CD4-positive, alpha-beta memory T cell (primary cell): ENCODE measurements at regions not wholly inside any gene's neighbourhood (a gene's known extent, or its start where the extent isn't known, plus 50 kb on each side); places are given as distances from the start of the nearest gene placed in this dataset.
"Not testable (repeated sequence)": the region's sequence is repeated elsewhere in the genome, so short reads cannot be mapped to it uniquely, and the experiment has no call there.

Source experiments
- CTCF ChIA-PET: fragments of 350-600 bp; sonication (Branson Sonifier 250); formaldehyde crosslinking; loops from one replicate; lab custom pipeline; 2021; ENCODE audit warnings: inconsistent platforms; ENCODE audit not compliant: partially characterized antibody; lab: Charles Lee
- POLR2A ChIA-PET: fragments of 350-600 bp; sonication (Branson Sonifier 250); formaldehyde crosslinking; loops from one replicate; lab custom pipeline; 2021; ENCODE audit not compliant: partially characterized antibody; lab: Charles Lee
- DNase-seq, 5 donors: peaks; one replicate each; pipeline versions ENCODE4 v3.0.0 to v3.0.0-alpha.2; 2020 to 2022; ENCODE audit warnings: mixed read lengths in 1 of 5
- H3K27ac ChIP-seq: one replicate; pipeline ENCODE4 v1.7.0; 2013; ENCODE audit warnings: low read depth, low read length
- H3K27me3 ChIP-seq: 2 replicates; pipeline ENCODE4 v1.7.0; 2013; ENCODE audit warnings: mild to moderate bottlenecking, low read length, moderate library complexity; ENCODE audit not compliant: insufficient read depth
- H3K36me3 ChIP-seq: 2 replicates; pipeline ENCODE4 v1.7.0; 2013; ENCODE audit warnings: mild to moderate bottlenecking, low read length, moderate library complexity; ENCODE audit not compliant: insufficient read depth
- H3K4me1 ChIP-seq: 2 replicates; pipeline ENCODE4 v1.7.0; 2013; ENCODE audit warnings: mild to moderate bottlenecking, low read length, moderate library complexity; ENCODE audit not compliant: insufficient read depth
- H3K4me3 ChIP-seq, 2 donors: one replicate each; pipeline ENCODE4 v1.7.0; 2013; ENCODE audit warnings: low read length in 2 of 2, mild to moderate bottlenecking in 1 of 2
- H3K9me3 ChIP-seq, 2 donors: one replicate each; pipeline ENCODE4 v1.7.0; 2013; ENCODE audit warnings: low read length in 2 of 2, control low read depth in 1 of 2; ENCODE audit not compliant: control insufficient read depth in 1 of 2
- H3K27ac Mint-ChIP-seq, 7 donors: one replicate each; pipeline ENCODE4 v1.8.0; 2020 to 2021; ENCODE audit warnings: mixed read lengths in 7 of 7, mild to moderate bottlenecking in 6 of 7, inconsistent platforms in 3 of 7, moderate library complexity in 3 of 7
- H3K27me3 Mint-ChIP-seq, 2 donors: one replicate each; pipeline ENCODE4 v1.8.0; 2020 to 2021; ENCODE audit warnings: mixed read lengths in 2 of 2
- H3K36me3 Mint-ChIP-seq, 2 donors: one replicate each; pipeline ENCODE4 v1.8.0; 2020 to 2021; ENCODE audit warnings: mixed read lengths in 2 of 2, inconsistent platforms in 1 of 2, mild to moderate bottlenecking in 1 of 2
- H3K4me1 Mint-ChIP-seq, 4 donors: one replicate each; pipeline ENCODE4 v1.8.0; 2020 to 2021; ENCODE audit warnings: mixed read lengths in 4 of 4, mild to moderate bottlenecking in 1 of 4
- H3K4me3 Mint-ChIP-seq, 8 donors: one replicate each; pipeline ENCODE4 v1.8.0; 2020 to 2021; ENCODE audit warnings: mixed read lengths in 8 of 8, mild to moderate bottlenecking in 7 of 8, moderate library complexity in 6 of 8, inconsistent platforms in 3 of 8
- H3K9me3 Mint-ChIP-seq, 8 donors: one replicate each; pipeline ENCODE4 v1.8.0; 2020 to 2021; ENCODE audit warnings: mixed read lengths in 8 of 8, mild to moderate bottlenecking in 5 of 8, inconsistent platforms in 3 of 8, moderate library complexity in 1 of 8
- intact Hi-C: fragments of 100-400 bp; cut with micrococcal nuclease; formaldehyde crosslinking; loops from one replicate; pipeline ENCODE4 v1.15.1; 2023

DNA sequence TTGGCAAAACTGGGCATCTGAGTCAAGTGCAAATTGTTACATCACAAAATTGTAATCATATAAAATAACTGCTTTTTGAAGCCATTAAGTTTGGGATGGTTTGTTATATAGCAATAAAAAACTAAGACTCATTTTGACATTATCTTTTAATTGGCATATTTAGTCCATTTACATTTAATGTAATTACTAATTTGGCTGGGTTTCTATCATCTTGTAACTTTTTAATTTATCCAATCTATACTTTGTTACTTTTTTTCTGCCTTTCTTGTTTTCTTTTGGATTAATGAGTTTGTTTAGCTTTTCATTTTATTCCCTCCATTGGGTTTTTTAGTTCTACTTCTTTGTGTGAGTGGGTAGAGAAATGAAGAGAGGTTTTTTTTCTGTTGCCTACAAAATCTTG, 76.3 kb downstream of the DRAM2 start:
- intact Hi-C loops, result no loop called here
- Mint-ChIP-seq H3K4me3 (no peak overlapping the region), H3K9me3 (peaks cover 11 to 56% (median 50%) of the 10 kb centered on the region in 8 donors), H3K27ac (peak overlapping the region in 1 of 7 donors; percentile 6), H3K4me1 (no peaks in the 10 kb centered on the region), H3K36me3 (peaks cover 12 to 30% of the 10 kb centered on the region in 2 donors), H3K27me3 (peaks cover 9 to 23% of the 10 kb centered on the region in 2 donors)
- Histone ChIP-seq H3K36me3 (no peaks in the 10 kb centered on the region), H3K9me3 (no peaks in the 10 kb centered on the region), H3K27me3 (no peaks in the 10 kb centered on the region), H3K4me3 (no peak overlapping the region), H3K4me1 (no peaks in the 10 kb centered on the region), H3K27ac (no peak overlapping the region)
- no peak for DNase-seq
- ChIA-PET CTCF (interaction anchor here (5.5 kb wide), 1 partner anchor 33 kb away, joined by 20 read pairs; no protein-coding TSS in a partner anchor), POLR2A (no interaction called here)

- no peak for DNase-seq
- H3K4me3 Mint-ChIP-seq, result no peak overlapping the region
- H3K27ac Mint-ChIP-seq, result no peak overlapping the region
- peaks cover 9 to 23% of the 10 kb centered on the region in 2 donors for H3K27me3 Mint-ChIP-seq
- Histone ChIP-seq H3K9me3 (no peaks in the 10 kb centered on the region), H3K27ac (no peak overlapping the region), H3K4me1 (no peaks in the 10 kb centered on the region), H3K36me3 (no peaks in the 10 kb centered on the region), H3K4me3 (no peak overlapping the region), H3K27me3 (no peaks in the 10 kb centered on the region)
- H3K9me3 Mint-ChIP-seq, result peaks cover 11 to 49% (median 44%) of the 10 kb centered on the region in 8 donors
- POLR2A ChIA-PET, result no interaction called here
- intact Hi-C loops, result no loop called here
- H3K4me1 Mint-ChIP-seq, result no peaks in the 10 kb centered on the region
- CTCF ChIA-PET, result interaction anchor here (0.9 to 5.5 kb wide), 2 partner anchors 32 to 70 kb away, joined by 3 to 20 read pairs; no protein-coding TSS in a partner anchor
- peaks cover 12 to 30% of the 10 kb centered on the region in 2 donors for H3K36me3 Mint-ChIP-seq
Measured at GRCh38 chr1:111062624-111063023, 77.3 kb downstream of the DRAM2 start.

DNA sequence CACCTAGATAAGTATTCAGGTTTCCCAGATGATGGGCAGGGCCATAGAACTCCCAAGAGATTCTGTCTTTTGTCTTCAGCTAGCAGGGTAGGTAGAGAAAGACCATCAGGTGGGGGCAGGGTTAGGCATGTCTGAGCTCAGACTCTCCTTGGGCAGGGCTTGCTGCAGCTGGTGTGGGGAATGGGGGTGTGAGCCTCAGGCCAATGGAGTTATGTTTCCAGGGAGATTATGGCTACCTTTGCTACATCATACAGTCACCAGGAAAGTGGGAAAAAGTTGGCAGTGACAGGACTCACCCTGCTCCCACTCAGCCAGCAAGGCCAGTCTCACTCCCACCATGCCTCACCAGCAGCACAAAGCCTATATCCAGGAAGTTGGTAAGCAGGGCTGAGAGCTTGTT, 77.8 kb downstream of the DRAM2 start:
- POLR2A ChIA-PET, result no interaction called here
- Histone ChIP-seq H3K9me3 (no peaks in the 10 kb centered on the region), H3K4me3 (no peak overlapping the region), H3K27me3 (no peaks in the 10 kb centered on the region), H3K36me3 (no peaks in the 10 kb centered on the region), H3K27ac (no peak overlapping the region), H3K4me1 (no peaks in the 10 kb centered on the region)
- Mint-ChIP-seq H3K27me3 (peaks cover 9 to 23% of the 10 kb centered on the region in 2 donors), H3K9me3 (peaks cover 11 to 51% (median 43%) of the 10 kb centered on the region in 8 donors), H3K27ac (no peak overlapping the region), H3K4me3 (no peak overlapping the region), H3K4me1 (no peaks in the 10 kb centered on the region), H3K36me3 (peaks cover 12 to 30% of the 10 kb centered on the region in 2 donors)
- no peak for DNase-seq
- intact Hi-C loops, result no loop called here
- CTCF ChIA-PET, result interaction anchor here (0.9 to 5.5 kb wide), 2 partner anchors 32 to 69 kb away, joined by 3 to 20 read pairs; no protein-coding TSS in a partner anchor

- intact Hi-C loops, result no loop called here
- Mint-ChIP-seq H3K27me3 (peaks cover 16% of the 10 kb centered on the region in 2 donors), H3K9me3 (peaks cover 0 to 8% (median 3%) of the 10 kb centered on the region in 8 donors), H3K4me3 (no peak overlapping the region), H3K4me1 (no peaks in the 10 kb centered on the region), H3K27ac (peak overlapping the region in 1 of 7 donors; percentile 90), H3K36me3 (no peaks in the 10 kb centered on the region)
- no peaks in the 10 kb centered on the region for H3K4me1 ChIP-seq
- H3K27ac ChIP-seq, result no peak overlapping the region
- ChIA-PET POLR2A (no interaction called here), CTCF (no interaction called here)
- H3K36me3 ChIP-seq, result no peaks in the 10 kb centered on the region
- H3K9me3 ChIP-seq, result no peaks in the 10 kb centered on the region
- no peaks in the 10 kb centered on the region for H3K27me3 ChIP-seq
- no peak for DNase-seq
- no peak overlapping the region for H3K4me3 ChIP-seq
Measured at GRCh38 chr1:111054656-111055055, 85.2 kb downstream of the DRAM2 start.

DNA sequence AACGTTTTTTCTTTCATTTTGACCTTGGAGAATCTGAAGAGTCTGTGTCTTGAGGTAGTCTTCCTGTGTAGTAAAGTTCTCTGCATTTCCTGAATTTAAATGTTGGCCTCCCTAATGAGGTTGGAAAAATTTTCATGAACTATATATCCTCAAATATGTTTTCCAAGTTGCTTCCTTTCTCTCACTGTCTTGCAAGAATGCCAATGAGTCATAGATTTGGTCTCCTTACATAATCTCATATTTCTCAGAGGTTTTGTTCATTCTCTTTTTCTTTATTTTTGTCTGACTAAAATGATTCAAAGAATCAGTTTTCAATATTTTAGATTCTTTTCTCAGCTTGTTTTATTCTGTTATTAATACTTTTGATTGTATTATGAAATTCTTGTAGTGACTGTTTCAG, 87.6 kb downstream of the DRAM2 start:
- Histone ChIP-seq H3K4me3 (no peak overlapping the region), H3K4me1 (no peaks in the 10 kb centered on the region), H3K36me3 (no peaks in the 10 kb centered on the region), H3K27ac (no peak overlapping the region), H3K9me3 (no peaks in the 10 kb centered on the region), H3K27me3 (no peaks in the 10 kb centered on the region)
- H3K27ac Mint-ChIP-seq, result no peak overlapping the region
- no peak for DNase-seq
- no peaks in the 10 kb centered on the region for H3K36me3 Mint-ChIP-seq
- intact Hi-C loops, result no loop called here
- H3K27me3 Mint-ChIP-seq, result peaks cover 16 to 19% of the 10 kb centered on the region in 2 donors
- POLR2A ChIA-PET, result no interaction called here
- no peaks in the 10 kb centered on the region for H3K4me1 Mint-ChIP-seq
- no peak overlapping the region for H3K4me3 Mint-ChIP-seq
- CTCF ChIA-PET, result no interaction called here
- H3K9me3 Mint-ChIP-seq, result peaks cover 0 to 30% (median 17%) of the 10 kb centered on the region in 8 donors

DNA sequence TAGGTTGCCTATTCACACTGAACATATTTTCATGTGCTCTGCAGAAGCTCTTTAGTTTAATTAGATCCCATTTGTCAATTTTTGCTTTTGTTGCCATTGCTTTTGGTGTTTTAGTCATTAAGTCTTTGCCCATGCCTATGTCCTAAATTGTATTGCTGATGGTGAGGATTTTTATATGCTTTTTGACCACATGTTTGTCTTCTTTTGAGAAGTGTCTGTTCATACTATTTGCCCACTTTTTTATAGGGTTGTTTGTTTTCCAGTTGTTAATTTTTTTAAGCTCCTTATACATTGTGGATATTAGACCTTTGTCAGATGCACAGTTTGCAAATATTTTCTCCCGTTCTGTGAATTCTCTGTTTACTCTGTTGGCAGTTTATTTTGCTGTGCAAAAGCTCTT, 84.5 kb upstream of the LRIF1 start:
- H3K4me1 Mint-ChIP-seq, H3K36me3 ChIP-seq, DNase-seq, H3K4me3 Mint-ChIP-seq, H3K4me3 ChIP-seq, POLR2A ChIA-PET, H3K36me3 Mint-ChIP-seq, CTCF ChIA-PET, intact Hi-C loops, H3K9me3 ChIP-seq, H3K27ac Mint-ChIP-seq, H3K4me1 ChIP-seq, H3K27me3 ChIP-seq, H3K27ac ChIP-seq: not testable (repeated sequence)
- peaks cover 0 to 23% (median 14%) of the 10 kb centered on the region in 8 donors for H3K9me3 Mint-ChIP-seq
- peaks cover 3 to 15% of the 10 kb centered on the region in 2 donors for H3K27me3 Mint-ChIP-seq

DNA sequence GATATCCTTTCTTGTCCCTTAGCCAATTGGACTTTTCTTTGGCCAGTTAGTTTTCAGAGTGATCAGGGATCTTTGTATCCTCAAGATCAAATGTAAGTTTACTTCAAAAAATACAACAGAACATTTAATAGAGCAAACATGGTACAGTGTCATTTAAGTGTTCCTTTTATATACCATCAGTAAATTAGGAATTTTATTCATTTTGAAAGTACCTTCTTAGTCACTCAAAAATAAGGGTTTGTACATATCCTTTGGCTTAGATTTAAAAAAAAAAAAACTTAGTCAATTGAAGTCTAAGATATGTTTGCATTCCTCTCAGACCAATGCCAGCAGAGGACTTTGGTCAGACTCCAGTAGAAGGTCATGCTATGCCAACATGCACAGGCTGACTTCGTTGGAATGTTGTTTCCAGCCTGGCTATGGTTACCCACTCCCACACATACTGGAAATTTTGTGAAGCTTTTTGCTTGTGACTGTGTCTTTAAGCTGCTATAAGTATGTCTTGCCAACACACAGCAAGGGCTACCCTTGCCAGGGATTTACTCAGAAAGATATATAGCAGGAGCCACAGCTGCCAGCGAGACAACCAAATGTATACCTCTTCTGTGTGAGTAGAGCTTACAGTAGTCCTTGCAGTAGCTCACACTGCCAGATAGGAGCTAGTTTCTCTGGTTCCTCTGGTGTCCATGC, 81.5 kb upstream of the LRIF1 start:
- no peak for DNase-seq
- peaks cover 0 to 23% (median 15%) of the 10 kb centered on the region in 8 donors for H3K9me3 Mint-ChIP-seq
- ChIA-PET POLR2A (no interaction called here), CTCF (interaction anchor here (1.2 to 3.2 kb wide), 2 partner anchors 14 to 19 kb away, joined by 3 to 16 read pairs; no protein-coding TSS in a partner anchor)
- Histone ChIP-seq H3K27ac (no peak overlapping the region), H3K4me1 (no peaks in the 10 kb centered on the region), H3K9me3 (no peaks in the 10 kb centered on the region), H3K36me3 (no peaks in the 10 kb centered on the region), H3K4me3 (no peak overlapping the region), H3K27me3 (no peaks in the 10 kb centered on the region)
- intact Hi-C loops, result no loop called here
- no peaks in the 10 kb centered on the region for H3K4me1 Mint-ChIP-seq
- peaks cover 0 to 10% of the 10 kb centered on the region in 2 donors for H3K27me3 Mint-ChIP-seq
- H3K27ac Mint-ChIP-seq, result no peak overlapping the region
- H3K4me3 Mint-ChIP-seq, result no peak overlapping the region
- no peaks in the 10 kb centered on the region for H3K36me3 Mint-ChIP-seq
